22Rv1 (cell line): ENCODE measurements at regions not wholly inside any gene's neighbourhood (a gene's known extent, or its start where the extent isn't known, plus 50 kb on each side); places are given as distances from the start of the nearest gene placed in this dataset.
"Not testable (repeated sequence)": the region's sequence is repeated elsewhere in the genome, so short reads cannot be mapped to it uniquely, and the experiment has no call there.

Experiments
- H3K27ac ChIP-seq: fragments of 450-650 bp; 2 replicates; pipeline ENCODE4 v1.5.1; 2017
- CTCF ChIP-seq: fragments of 450-650 bp; IDR thresholded peaks from 2 replicates; pipeline ENCODE4 v1.5.1; 2017; ENCODE audit warnings: mild to moderate bottlenecking
- ZFX ChIP-seq: fragments of 450-650 bp; IDR thresholded peaks from 2 replicates; pipeline ENCODE4 v1.6.1; 2017; ENCODE audit warnings: antibody characterized with exemption, borderline replicate concordance

- not testable (repeated sequence) for H3K27ac ChIP-seq
Measured at GRCh38 chr2:132220589-132220988, 58.8 kb upstream of the ANKRD30BL start.

DNA sequence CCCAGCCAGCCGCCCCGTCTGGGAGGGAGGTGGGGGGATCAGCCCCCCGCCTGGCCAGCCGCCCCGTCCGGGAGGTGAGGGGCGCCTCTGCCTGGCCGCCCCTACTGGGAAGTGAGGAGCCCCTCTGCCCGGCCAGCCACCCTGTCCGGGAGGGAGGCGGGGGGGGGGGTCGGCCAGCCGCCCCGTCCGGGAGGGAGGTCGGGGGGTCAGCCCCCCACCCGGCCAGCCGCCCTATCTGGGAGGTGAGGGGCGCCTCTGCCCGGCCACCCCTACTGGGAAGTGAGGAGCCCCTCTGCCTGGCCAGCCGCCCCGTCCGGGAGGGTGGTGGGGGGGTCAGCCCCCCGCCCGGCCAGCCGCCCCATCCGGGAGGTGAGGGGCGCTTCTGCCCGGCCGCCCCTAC lies 60.1 kb upstream of the ANKRD30BL start:
- not testable (repeated sequence) for H3K27ac ChIP-seq

- TF ChIP-seq CTCF (no peak), ZFX (no peak)
- no peak overlapping the region for H3K27ac ChIP-seq
Measured at GRCh38 chr2:132252191-132252893, 90.6 kb upstream of the ANKRD30BL start.

GRCh38 chr2:132252894-132253264 lies 91.1 kb upstream of the ANKRD30BL start:
- TF ChIP-seq CTCF: no peak
- TF ChIP-seq ZFX: no peak

GRCh38 chr2:132253496-132254305 lies 91.9 kb upstream of the ANKRD30BL start:
- TF ChIP-seq CTCF: no peak
- TF ChIP-seq ZFX: no peak
- H3K27ac ChIP-seq: no peak overlapping the region

More at GRCh38 chr2:132252894-132253264, 91.1 kb upstream of the ANKRD30BL start:
- H3K27ac ChIP-seq: no peak overlapping the region

GRCh38 chr2:132254306-132254919 lies 92.7 kb upstream of the ANKRD30BL start:
- H3K27ac ChIP-seq: not testable (repeated sequence)

GRCh38 chr2:132255714-132256113 lies 94.0 kb upstream of the ANKRD30BL start:
- no peak overlapping the region for H3K27ac ChIP-seq

DNA sequence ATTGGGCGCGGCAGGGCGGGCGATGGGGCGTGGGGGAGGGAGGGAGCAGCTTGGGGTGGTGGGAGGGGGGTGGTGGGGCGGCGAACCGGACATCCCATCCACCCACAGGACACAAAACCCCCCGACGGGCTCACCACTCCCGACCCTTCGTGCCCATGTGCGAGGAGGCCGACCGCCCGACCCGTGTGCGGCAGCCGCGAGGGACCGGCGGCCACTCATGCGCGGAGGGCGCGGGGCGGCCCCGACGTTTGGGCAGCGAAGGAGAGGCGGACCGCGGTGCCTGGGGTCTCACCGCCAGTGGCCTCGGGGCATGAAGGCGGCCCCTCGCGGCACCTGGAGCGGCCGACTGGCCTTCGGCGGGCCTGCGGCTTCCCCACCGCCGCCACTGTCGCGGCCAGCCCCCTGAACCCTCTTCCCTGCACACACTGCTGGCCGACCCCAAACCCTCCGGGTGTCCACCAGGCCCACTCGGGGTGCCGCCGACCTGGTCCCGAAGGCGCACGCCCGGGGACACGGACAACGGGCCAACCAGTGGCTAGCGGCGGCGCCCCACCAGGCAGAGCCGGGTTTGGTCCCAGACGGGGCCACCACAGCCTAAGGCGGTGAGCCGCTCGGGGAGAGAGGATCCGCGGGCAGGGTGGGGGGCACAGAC lies 94.6 kb upstream of the ANKRD30BL start:
- no peak overlapping the region for H3K27ac ChIP-seq
- no peak for TF ChIP-seq ZFX
- no peak for TF ChIP-seq CTCF

More at GRCh38 chr2:132255714-132256113, 94.0 kb upstream of the ANKRD30BL start:
- TF ChIP-seq ZFX (no peak), CTCF (no peak)

DNA sequence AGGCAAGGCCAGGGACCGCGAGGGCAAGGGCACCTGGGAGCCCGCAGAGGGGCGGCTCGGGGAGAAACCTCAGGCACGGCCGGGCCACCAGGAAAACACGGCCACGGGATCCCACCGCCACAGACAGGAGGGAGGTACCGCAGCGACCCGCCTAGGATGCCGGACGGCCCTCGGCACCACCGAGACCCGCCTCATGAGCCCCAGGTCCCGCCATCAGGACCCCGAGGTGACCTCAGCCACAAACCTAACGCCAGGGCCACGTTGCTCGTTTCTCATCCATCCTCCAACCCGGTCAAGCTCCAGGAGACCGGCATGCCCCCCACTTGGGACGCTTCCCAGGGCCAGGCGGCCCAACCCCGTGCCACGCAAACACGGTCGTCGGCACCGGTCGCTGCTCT lies 95.2 kb upstream of the ANKRD30BL start:
- not testable (repeated sequence) for H3K27ac ChIP-seq

- not testable (repeated sequence) for H3K27ac ChIP-seq
Measured at GRCh38 chr2:132257301-132258171, 95.8 kb upstream of the ANKRD30BL start.

DNA sequence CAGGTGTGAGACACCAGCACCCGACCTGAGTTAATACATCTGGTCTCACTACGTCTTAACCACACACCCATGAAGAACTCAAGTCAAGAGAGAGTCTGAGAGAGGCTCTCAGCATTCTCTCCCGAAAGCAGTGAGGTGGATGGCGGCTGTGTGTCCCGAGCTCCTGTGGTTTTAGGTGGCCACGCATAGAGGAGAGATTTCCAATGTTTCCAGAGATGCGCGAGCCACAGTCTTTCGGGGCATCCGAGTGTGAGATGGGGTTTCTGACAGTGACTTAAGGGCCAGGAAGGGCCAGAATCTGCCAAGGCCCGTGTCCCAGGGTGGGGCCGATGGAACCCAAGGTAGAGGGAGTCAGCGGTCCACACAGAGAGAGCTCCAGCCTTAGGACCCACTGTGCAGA lies 97.5 kb upstream of the ANKRD30BL start:
- H3K27ac ChIP-seq: not testable (repeated sequence)

DNA sequence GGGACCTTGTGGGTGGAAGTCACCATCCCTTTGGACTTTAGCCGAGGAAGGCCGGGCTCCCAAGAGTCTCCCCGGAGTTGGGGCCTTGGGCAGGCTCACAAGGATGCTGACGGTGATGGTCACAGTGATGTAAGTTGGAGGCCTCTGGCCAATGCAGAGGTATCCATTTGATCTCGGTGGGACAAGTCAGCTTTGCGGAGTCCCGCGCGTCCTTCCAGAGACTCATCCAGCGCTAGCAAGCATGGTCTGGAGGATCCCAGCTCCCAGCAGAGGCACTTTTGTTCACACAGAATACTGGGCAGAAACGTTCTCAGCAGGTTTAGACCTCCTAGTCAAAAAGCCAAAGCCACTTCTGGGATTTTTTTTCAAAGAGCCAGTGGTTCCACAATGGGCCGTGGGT lies 103.8 kb upstream of the ANKRD30BL start:
- H3K27ac ChIP-seq: not testable (repeated sequence)
